Bronchial epithelial cell (primary cell): ENCODE measurements at regions not wholly inside any gene's neighbourhood (a gene's known extent, or its start where the extent isn't known, plus 50 kb on each side); places are given as distances from the start of the nearest gene placed in this dataset.
A peak's percentile ranks its signal among the peaks of the same experiment; 100 is the strongest.
"Not testable (repeated sequence)": the region's sequence is repeated elsewhere in the genome, so short reads cannot be mapped to it uniquely, and the experiment has no call there.

Source experiments
- DNase-seq: peaks from one replicate; pipeline ENCODE4 v3.0.0-alpha.2; 2010; ENCODE audit warnings: low read depth
- FAIRE-seq: peaks from 2 replicates; lab custom pipeline; 2011; peaks lifted over from hg19 to GRCh38; lab: Jason Lieb, UNC
- H3K27me3 ChIP-seq: 2 replicates; pipeline ENCODE4 v1.5.1; 2011; ENCODE audit warnings: low read length; ENCODE audit not compliant: control insufficient read depth, insufficient read depth
- H3K36me3 ChIP-seq: 2 replicates; pipeline ENCODE4 v1.5.1; 2011; ENCODE audit warnings: low read length; ENCODE audit not compliant: control insufficient read depth, insufficient read depth
- H3K4me3 ChIP-seq: 2 replicates; pipeline ENCODE4 v1.5.1; 2011; ENCODE audit warnings: mild to moderate bottlenecking, low read depth, low read length, control low read depth
- TF ChIP-seq, protein P1 (sequence below): IDR thresholded peaks from 2 replicates; pipeline ENCODE4 v1.5.1; 2011; ENCODE audit warnings: mild to moderate bottlenecking, moderate library complexity, low read length, control low read depth, inconsistent platforms; ENCODE audit not compliant: insufficient read depth, severe bottlenecking

DNA sequence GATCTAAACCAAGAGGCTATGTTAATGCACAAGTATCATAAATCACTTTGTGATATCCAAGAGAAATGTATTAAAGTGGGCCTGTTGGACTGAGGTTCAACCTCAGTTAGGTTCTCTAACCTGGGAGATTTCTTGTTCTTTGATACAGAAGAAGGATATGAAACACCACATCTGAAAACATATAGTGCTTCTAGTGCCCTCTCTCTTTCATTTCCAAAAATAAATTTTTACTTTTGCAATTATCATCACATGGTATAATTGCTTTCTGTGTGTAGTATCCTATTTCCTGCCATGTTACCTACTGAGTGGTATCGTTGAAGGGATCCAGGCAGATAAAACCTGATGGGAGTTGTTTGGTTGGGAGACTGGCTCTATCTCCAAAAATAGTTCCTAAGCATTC, 264.9 kb downstream of the CCER1 start:
- no peaks in the 10 kb centered on the region for H3K27me3 ChIP-seq
- no peaks in the 10 kb centered on the region for H3K36me3 ChIP-seq
- no peak overlapping the region for H3K4me3 ChIP-seq
- DNase-seq (no peak), FAIRE-seq (no peak)
- TF ChIP-seq, protein P1, sequence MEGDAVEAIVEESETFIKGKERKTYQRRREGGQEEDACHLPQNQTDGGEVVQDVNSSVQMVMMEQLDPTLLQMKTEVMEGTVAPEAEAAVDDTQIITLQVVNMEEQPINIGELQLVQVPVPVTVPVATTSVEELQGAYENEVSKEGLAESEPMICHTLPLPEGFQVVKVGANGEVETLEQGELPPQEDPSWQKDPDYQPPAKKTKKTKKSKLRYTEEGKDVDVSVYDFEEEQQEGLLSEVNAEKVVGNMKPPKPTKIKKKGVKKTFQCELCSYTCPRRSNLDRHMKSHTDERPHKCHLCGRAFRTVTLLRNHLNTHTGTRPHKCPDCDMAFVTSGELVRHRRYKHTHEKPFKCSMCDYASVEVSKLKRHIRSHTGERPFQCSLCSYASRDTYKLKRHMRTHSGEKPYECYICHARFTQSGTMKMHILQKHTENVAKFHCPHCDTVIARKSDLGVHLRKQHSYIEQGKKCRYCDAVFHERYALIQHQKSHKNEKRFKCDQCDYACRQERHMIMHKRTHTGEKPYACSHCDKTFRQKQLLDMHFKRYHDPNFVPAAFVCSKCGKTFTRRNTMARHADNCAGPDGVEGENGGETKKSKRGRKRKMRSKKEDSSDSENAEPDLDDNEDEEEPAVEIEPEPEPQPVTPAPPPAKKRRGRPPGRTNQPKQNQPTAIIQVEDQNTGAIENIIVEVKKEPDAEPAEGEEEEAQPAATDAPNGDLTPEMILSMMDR: no peak

DNA sequence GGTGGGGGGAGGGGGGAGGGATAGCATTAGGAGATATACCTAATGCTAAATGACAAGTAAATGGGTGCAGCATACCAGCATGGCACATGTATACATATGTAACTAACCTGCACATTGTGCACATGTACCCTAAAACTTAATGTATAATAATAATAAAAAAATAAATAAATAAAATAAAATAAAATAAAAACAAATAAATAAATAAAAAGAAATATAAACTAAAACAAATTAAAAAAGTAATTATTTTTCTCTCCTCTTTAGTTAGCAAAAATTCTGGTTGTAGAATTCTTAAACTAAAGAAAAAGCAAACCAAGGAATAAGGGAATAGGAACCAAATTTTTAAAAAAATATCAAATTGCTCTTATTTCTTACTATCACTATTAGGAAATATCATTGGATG, 267.3 kb downstream of the CCER1 start:
- DNase-seq, FAIRE-seq, H3K27me3 ChIP-seq, H3K36me3 ChIP-seq, H3K4me3 ChIP-seq: not testable (repeated sequence)

DNA sequence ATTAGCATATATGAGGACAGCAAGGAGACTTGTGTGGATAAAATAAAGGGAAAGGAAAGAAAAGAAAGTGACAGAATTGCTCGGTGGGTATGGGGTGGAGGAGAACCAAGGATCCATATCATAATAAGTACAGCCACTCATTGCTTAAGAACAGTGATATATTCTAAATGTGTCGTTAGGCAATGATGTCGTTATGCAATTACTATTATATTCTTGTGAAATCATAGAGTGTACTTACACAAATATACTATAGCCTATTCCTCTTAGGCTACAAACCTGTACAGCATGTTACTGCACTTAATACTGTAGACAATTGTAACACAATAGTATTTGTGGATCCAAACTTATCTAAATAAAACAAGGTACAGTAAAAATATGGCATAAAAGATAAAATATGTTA, 271.1 kb downstream of the CCER1 start:
- Histone ChIP-seq H3K27me3 (no peaks in the 10 kb centered on the region), H3K4me3 (no peak overlapping the region), H3K36me3 (no peaks in the 10 kb centered on the region)
- FAIRE-seq (no peak), DNase-seq (peak; percentile 56)
- TF ChIP-seq, protein P1: no peak

DNA sequence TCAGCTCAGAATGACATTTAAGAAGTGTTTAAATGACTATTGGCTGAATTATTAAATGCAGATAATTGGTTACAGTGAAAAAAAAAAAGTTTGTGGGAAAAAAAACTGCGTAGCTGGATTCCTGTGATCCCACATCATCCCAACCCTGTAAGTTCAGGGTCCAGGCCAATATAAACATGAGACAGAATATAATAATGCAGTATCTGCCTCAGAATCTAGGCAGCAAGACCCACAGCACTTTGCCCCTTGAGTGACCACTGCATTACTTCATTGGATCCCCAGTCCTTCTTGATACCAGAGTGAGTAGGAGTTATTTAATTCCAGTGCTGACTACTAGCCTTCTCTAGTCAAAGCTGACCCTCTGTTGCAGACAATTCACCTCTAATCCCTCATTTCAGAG, 272.6 kb downstream of the CCER1 start:
- H3K4me3 ChIP-seq: no peak overlapping the region
- no peaks in the 10 kb centered on the region for H3K27me3 ChIP-seq
- FAIRE-seq (no peak), DNase-seq (no peak)
- TF ChIP-seq, protein P1: no peak
- no peaks in the 10 kb centered on the region for H3K36me3 ChIP-seq

DNA sequence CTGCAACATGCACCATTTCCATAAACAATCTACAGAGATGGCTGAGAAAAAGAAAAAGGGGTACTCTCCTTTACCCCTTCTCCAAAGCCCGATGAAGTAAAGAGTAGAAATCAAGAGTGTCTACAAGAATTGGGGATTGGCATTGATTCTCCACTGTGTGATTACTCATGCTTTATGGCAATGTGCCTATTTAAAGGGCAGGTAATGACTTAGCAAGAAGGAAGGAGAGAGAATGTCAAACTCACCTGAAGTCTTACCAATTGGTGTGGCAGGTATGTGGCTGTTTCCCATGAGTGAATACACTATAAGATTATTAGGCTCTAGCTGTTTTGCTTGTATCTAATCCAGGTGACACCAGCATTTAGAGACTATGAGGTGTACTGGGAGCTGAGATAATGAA, 275.3 kb downstream of the CCER1 start:
- Histone ChIP-seq H3K4me3 (no peak overlapping the region), H3K36me3 (no peaks in the 10 kb centered on the region), H3K27me3 (no peaks in the 10 kb centered on the region)
- TF ChIP-seq, protein P1: no peak
- FAIRE-seq: no peak
- DNase-seq: peak; percentile 87

DNA sequence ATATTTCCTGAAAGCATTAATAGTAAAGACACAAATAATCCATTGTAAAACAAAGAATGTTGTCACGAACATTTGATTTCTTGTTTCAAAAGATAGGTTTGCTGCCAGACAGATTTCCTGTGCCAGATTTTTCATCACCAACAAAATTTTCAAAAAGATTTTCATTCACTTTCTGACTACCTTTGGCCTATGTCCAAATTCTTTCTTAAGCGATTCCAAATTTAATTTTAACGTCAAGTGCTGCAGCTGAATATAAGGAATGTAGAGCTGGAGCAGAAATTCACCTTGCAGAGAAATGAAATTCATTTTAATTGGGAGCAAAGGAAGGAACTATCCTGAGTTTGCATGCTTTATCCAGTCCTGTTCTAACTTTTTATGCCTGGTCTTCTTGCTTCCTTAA, 277.4 kb downstream of the CCER1 start:
- no peaks in the 10 kb centered on the region for H3K36me3 ChIP-seq
- no peak overlapping the region for H3K4me3 ChIP-seq
- FAIRE-seq: no peak
- DNase-seq: no peak
- TF ChIP-seq, protein P1: no peak
- no peaks in the 10 kb centered on the region for H3K27me3 ChIP-seq
